ENCODE measurements at regions not wholly inside any gene's neighbourhood (a gene's known extent, or its start where the extent isn't known, plus 50 kb on each side); places are given as distances from the start of the nearest gene placed in this dataset.

- H3K27ac Mint-ChIP-seq, result no peak overlapping the region
- H3K4me3 Mint-ChIP-seq, result no peak overlapping the region
- no peaks in the 10 kb centered on the region for H3K36me3 Mint-ChIP-seq (ENCODE audit: low read depth)
Measured at GRCh38 chr2:105610576-105611332, 134.0 kb upstream of the NCK2 start.

GRCh38 chr2:105609746-105610402 lies 134.8 kb upstream of the NCK2 start:
- Mint-ChIP-seq H3K4me3 (no peak overlapping the region), H3K9me3 (peaks cover 3% of the 10 kb centered on the region), H3K36me3 (ENCODE audit: low read depth) (no peaks in the 10 kb centered on the region), H3K4me1 (peaks cover 18% of the 10 kb centered on the region), H3K27me3 (ENCODE audit: low read depth, poor library complexity) (no peaks in the 10 kb centered on the region), H3K27ac (no peak overlapping the region)
- no peak for DNase-seq
- no peak for TF ChIP-seq CTCF (IDR thresholded peaks at IDR 0.05)

More at GRCh38 chr2:105610576-105611332, 134.0 kb upstream of the NCK2 start:
- no peak for DNase-seq
- Mint-ChIP-seq H3K9me3 (peaks cover 3% of the 10 kb centered on the region), H3K4me1 (peaks cover 26% of the 10 kb centered on the region), H3K27me3 (ENCODE audit: low read depth, poor library complexity) (no peaks in the 10 kb centered on the region)
- TF ChIP-seq CTCF (IDR thresholded peaks at IDR 0.05), result no peak

GRCh38 chr2:105607920-105608504 lies 136.7 kb upstream of the NCK2 start:
- no peak overlapping the region for H3K4me3 Mint-ChIP-seq
- peaks cover 18% of the 10 kb centered on the region for H3K4me1 Mint-ChIP-seq
- H3K36me3 Mint-ChIP-seq (ENCODE audit: low read depth), result no peaks in the 10 kb centered on the region

GRCh38 chr2:105606081-105606480 lies 138.6 kb upstream of the NCK2 start:
- Mint-ChIP-seq H3K4me1 (peaks cover 13% of the 10 kb centered on the region), H3K27ac (no peak overlapping the region), H3K36me3 (ENCODE audit: low read depth) (no peaks in the 10 kb centered on the region), H3K27me3 (ENCODE audit: low read depth, poor library complexity) (peaks cover 4% of the 10 kb centered on the region), H3K9me3 (peaks cover 3% of the 10 kb centered on the region), H3K4me3 (no peak overlapping the region)
- DNase-seq, result no peak
- no peak for TF ChIP-seq CTCF (IDR thresholded peaks at IDR 0.05)

More at GRCh38 chr2:105607920-105608504, 136.7 kb upstream of the NCK2 start:
- H3K27me3 Mint-ChIP-seq (ENCODE audit: low read depth, poor library complexity), result peaks cover 4% of the 10 kb centered on the region
- no peak overlapping the region for H3K27ac Mint-ChIP-seq
- peaks cover 3% of the 10 kb centered on the region for H3K9me3 Mint-ChIP-seq
- TF ChIP-seq CTCF (IDR thresholded peaks at IDR 0.05), result no peak
- no peak for DNase-seq

- peaks cover 3% of the 10 kb centered on the region for H3K9me3 Mint-ChIP-seq
- no peak for TF ChIP-seq CTCF (IDR thresholded peaks at IDR 0.05)
- DNase-seq, result no peak
- peaks cover 4% of the 10 kb centered on the region for H3K27me3 Mint-ChIP-seq (ENCODE audit: low read depth, poor library complexity)
- H3K4me3 Mint-ChIP-seq, result no peak overlapping the region
- H3K27ac Mint-ChIP-seq, result no peak overlapping the region
- H3K4me1 Mint-ChIP-seq, result peaks cover 2% of the 10 kb centered on the region
- H3K36me3 Mint-ChIP-seq (ENCODE audit: low read depth), result no peaks in the 10 kb centered on the region
Measured at GRCh38 chr2:105604938-105605337, 139.8 kb upstream of the NCK2 start.

Data from nephron progenitor cell (in vitro differentiated cells).